GM19043 (cell line): ENCODE measurements at regions not wholly inside any gene's neighbourhood (a gene's known extent, or its start where the extent isn't known, plus 50 kb on each side); places are given as distances from the start of the nearest gene placed in this dataset.
"Not testable (repeated sequence)": the region's sequence is repeated elsewhere in the genome, so short reads cannot be mapped to it uniquely, and the experiment has no call there.

ENCODE experiments used
- ATAC-seq: cut with Tn5 transposase; IDR thresholded peaks from one replicate; pipeline ENCODE4 v1.9.1; 2021; ENCODE audit warnings: low read depth; ENCODE audit not compliant: unreplicated experiment

GRCh38 chr10:33489501-33490176, 155.2 kb upstream of the NRP1 start:
- ATAC-seq = no peak

- ATAC-seq = no peak
Measured at GRCh38 chr10:33487014-33487776, 152.7 kb upstream of the NRP1 start.

- ATAC-seq = no peak
Measured at GRCh38 chr10:33485276-33485675, 150.8 kb upstream of the NRP1 start.

GRCh38 chr10:33484787-33485186, 150.3 kb upstream of the NRP1 start:
- ATAC-seq = no peak

GRCh38 chr10:33483816-33484190, 149.3 kb upstream of the NRP1 start:
- ATAC-seq = no peak

GRCh38 chr10:33483124-33483815, 148.8 kb upstream of the NRP1 start:
- no peak for ATAC-seq

- ATAC-seq = no peak
Measured at GRCh38 chr10:33482486-33482885, 148.0 kb upstream of the NRP1 start.

GRCh38 chr10:33481184-33481583, 146.7 kb upstream of the NRP1 start:
- no peak for ATAC-seq

- ATAC-seq = not testable (repeated sequence)
Measured at GRCh38 chr10:33480417-33480816, 145.9 kb upstream of the NRP1 start.

- no peak for ATAC-seq
Measured at GRCh38 chr10:33478675-33479125, 144.2 kb upstream of the NRP1 start.

GRCh38 chr10:33478089-33478674, 143.7 kb upstream of the NRP1 start:
- ATAC-seq = no peak

- no peak for ATAC-seq
Measured at GRCh38 chr10:33477291-33478088, 143.0 kb upstream of the NRP1 start.

GRCh38 chr10:33476757-33477273, 142.3 kb upstream of the NRP1 start:
- ATAC-seq = no peak

- ATAC-seq = no peak
Measured at GRCh38 chr10:33473688-33474087, 139.2 kb upstream of the NRP1 start.

GRCh38 chr10:33468006-33468405, 133.5 kb upstream of the NRP1 start:
- not testable (repeated sequence) for ATAC-seq

- no peak for ATAC-seq
Measured at GRCh38 chr10:33465747-33466146, 131.3 kb upstream of the NRP1 start.

GRCh38 chr10:33463011-33463410, 128.5 kb upstream of the NRP1 start:
- no peak for ATAC-seq

- ATAC-seq = no peak
Measured at GRCh38 chr10:33461295-33461640, 126.8 kb upstream of the NRP1 start.

- no peak for ATAC-seq
Measured at GRCh38 chr10:33460505-33461294, 126.2 kb upstream of the NRP1 start.
